SH-SY5Y (cell line): ENCODE measurements at regions not wholly inside any gene's neighbourhood (a gene's known extent, or its start where the extent isn't known, plus 50 kb on each side); places are given as distances from the start of the nearest gene placed in this dataset.

ENCODE experiments used
- GATA2 ChIP-seq: IDR thresholded peaks from 2 replicates; pipeline ENCODE4 v1.6.1; 2011; ENCODE audit warnings: mild to moderate bottlenecking, low read depth, low read length
- GATA3 ChIP-seq: IDR thresholded peaks from 2 replicates; pipeline ENCODE4 v1.6.1; 2011; ENCODE audit warnings: low read depth, mild to moderate bottlenecking, low read length, moderate library complexity

- TF ChIP-seq GATA2 (no peak), GATA3 (no peak)
These were observed 1093.0 kb upstream of the PCDH9 start for GRCh38 chr13:68323124-68323523.
